ENCODE measurements at regions not wholly inside any gene's neighbourhood (a gene's known extent, or its start where the extent isn't known, plus 50 kb on each side); places are given as distances from the start of the nearest gene placed in this dataset.
"Not testable (repeated sequence)": the region's sequence is repeated elsewhere in the genome, so short reads cannot be mapped to it uniquely, and the experiment has no call there.

GRCh38 chr9:1554081-1555035 lies 460.8 kb upstream of the SMARCA2 start:
- DNase-seq (ENCODE audit: low read depth) = no peak

- DNase-seq (ENCODE audit: low read depth) = not testable (repeated sequence)
Measured at GRCh38 chr9:1558666-1559065, 456.5 kb upstream of the SMARCA2 start.

- DNase-seq (ENCODE audit: low read depth) = no peak
Measured at GRCh38 chr9:1575939-1576338, 439.2 kb upstream of the SMARCA2 start.

GRCh38 chr9:1580215-1580614 lies 434.9 kb upstream of the SMARCA2 start:
- no peak for DNase-seq (ENCODE audit: low read depth)

DNA sequence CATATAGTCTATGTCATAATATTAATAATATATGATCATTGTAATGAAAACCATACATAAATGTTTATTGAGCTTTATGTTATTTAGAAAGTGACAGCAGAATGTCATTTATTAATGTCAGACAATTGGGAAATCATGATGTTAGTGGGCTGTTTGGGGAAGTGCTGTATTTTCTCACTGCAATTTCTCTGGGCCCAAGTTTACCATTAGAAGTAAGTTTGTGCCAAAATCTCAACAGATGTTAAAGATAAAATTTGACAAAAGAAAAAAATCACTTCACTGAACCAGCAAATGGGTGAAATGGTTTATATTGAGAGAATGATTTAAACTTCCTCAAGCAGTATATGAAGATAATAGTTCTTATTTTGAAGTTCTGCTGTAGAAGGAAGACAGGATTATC lies 433.2 kb upstream of the SMARCA2 start:
- DNase-seq (ENCODE audit: low read depth) = no peak

DNA sequence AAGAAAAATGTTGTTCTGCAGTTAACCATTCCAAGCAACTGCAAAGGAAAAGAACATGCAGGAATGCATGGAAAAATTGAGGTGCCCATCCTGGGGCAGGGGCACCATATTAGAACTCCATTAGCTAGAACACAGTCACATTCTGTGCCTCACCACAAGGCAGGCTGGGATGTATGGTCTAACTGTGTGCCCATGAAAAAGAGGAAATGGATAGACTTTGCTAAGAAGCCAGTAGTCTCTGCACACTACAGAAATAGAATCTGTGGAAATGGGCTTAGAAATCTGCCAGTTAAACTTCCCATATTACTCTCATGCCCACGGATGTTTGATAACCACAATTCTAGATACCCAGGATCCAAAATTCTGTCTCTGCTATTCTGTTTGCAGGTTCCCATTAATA lies 423.8 kb upstream of the SMARCA2 start:
- no peak for DNase-seq (ENCODE audit: low read depth)

- DNase-seq (ENCODE audit: low read depth) = no peak
Measured at GRCh38 chr9:1598270-1598669, 416.9 kb upstream of the SMARCA2 start.

- no peak for DNase-seq (ENCODE audit: low read depth)
Measured at GRCh38 chr9:1599961-1600360, 415.2 kb upstream of the SMARCA2 start.

DNA sequence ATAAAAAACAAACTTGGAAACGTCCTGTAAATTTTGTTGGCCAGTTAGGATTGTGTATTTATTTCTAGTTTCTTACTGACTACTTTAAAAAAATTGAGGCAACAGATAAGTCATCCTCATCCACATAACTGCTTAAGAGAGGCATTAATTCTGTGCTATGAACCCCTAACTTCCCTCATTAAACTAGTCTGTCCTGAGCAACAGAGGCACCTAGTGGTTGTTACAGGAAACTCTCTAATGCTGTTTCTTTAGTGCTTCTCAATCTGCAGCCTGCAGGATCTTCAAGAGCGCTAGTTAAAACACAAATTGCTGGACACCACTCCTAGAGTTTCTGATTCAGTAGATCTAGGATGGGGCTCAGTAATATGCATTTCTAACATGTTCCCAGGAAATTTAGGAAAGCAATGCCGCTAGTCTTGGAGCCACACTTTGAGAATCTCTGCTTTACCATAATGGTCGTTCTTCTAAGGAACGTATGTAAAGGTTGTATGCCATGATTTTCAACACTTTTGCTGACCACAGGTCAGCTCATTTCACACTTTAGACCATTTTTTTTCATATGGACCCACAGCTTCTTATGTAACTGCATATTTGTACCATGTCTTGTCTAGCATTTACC lies 410.1 kb upstream of the SMARCA2 start:
- no peak for DNase-seq (ENCODE audit: low read depth)

DNA sequence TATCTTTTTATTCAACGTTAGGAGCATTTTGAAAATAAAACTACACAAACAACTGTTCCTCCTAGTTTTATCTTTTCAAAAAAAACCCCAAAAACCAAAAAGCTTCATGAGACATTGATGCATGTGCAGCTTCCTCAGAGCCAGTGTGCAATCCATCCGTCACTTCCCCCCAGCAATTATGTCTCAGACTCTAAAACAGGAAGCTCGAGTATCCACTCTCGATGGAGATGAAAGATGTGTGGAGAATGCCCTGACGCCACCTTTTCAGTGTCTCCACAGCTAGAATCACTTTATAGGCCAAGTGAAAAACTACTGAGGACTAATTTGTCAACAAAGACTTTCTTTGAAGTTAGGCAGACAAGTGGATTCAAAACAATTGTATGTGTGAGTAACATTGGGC lies 408.9 kb upstream of the SMARCA2 start:
- DNase-seq (ENCODE audit: low read depth) = no peak

DNA sequence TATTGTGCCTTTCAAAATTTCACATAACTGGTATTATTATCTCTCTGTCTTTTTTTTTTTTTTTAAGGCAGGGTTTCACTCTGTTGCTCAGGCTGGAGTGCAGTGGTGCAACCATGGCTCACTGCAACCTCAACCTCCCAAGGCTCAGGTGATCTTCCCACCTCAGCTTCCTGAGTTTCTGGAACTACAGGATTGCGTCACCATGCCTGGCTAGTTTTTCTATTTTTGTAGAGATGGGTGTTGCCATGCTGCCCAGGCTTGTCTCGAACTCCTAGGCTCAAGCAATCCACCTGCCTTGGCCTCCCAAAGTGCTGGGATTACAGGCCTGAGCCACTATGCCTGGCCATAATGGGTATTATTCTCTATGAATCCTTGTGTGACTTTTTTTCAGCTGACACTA lies 402.3 kb upstream of the SMARCA2 start:
- no peak for DNase-seq (ENCODE audit: low read depth)

DNA sequence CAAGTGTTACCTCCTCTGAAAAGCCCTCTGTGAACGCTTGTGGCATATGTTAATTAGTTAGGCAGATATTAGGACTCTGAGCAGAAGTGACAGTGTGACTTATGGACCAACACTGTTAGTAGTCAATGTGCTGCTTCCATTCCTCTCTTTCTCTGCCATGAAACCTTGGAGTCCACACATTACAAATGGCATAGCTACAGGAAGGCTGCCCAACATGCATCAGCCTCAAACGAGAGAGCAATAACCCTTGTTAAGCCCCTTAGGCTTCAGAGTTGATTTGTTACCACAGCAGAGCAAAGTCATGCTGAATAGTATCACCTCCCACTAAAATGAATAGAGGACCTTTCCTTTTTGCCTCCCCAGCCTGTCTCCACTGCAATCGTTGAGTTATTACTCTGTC lies 397.7 kb upstream of the SMARCA2 start:
- no peak for DNase-seq (ENCODE audit: low read depth)

GRCh38 chr9:1619915-1620710 lies 395.0 kb upstream of the SMARCA2 start:
- DNase-seq (ENCODE audit: low read depth) = no peak

GRCh38 chr9:1637401-1637800 lies 377.7 kb upstream of the SMARCA2 start:
- DNase-seq (ENCODE audit: low read depth) = no peak

GRCh38 chr9:1639166-1639565 lies 376.0 kb upstream of the SMARCA2 start:
- DNase-seq (ENCODE audit: low read depth) = no peak

- no peak for DNase-seq (ENCODE audit: low read depth)
Measured at GRCh38 chr9:1647776-1648175, 367.4 kb upstream of the SMARCA2 start.

DNA sequence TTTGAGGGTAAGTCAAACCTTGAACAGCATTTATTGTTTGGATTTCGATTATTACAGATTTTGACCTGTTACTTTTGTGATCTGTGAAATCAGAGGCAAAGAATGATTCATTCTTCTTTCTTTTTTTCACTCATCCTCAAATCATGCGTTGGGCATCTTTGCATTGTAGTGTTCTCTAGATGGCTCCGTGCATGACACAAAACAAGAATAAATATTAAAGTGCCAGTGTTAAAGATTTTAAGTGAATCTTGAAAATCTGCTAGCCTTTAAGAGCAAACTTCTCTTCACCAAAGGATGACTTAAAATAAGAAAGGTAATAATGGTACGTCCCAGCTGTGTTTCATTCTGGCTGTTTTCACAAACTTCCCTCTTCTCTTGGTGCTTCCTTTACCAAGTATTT lies 361.9 kb upstream of the SMARCA2 start:
- DNase-seq (ENCODE audit: low read depth) = no peak

GRCh38 chr9:1658661-1659362 lies 356.3 kb upstream of the SMARCA2 start:
- no peak for DNase-seq (ENCODE audit: low read depth)

- no peak for DNase-seq (ENCODE audit: low read depth)
Measured at GRCh38 chr9:1659363-1659690, 355.8 kb upstream of the SMARCA2 start.

DNA sequence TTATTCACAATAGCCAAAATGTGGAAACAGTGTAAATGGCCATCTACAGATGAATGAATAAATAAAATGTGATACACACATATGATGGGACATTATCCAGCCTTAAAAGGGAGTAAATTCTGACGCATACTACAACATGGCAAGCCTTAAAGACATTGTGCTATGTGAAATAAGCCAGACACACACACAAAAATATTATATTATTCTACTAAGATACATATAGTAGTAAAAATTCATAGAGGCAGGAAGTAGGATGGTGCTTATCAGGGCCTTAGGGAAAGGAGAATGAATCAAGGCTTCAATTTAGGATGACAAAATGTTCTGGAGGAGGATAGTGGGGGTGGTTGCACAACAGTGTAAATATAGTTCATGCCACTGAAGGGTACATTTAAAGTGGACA lies 346.7 kb upstream of the SMARCA2 start:
- DNase-seq (ENCODE audit: low read depth) = no peak

DNA sequence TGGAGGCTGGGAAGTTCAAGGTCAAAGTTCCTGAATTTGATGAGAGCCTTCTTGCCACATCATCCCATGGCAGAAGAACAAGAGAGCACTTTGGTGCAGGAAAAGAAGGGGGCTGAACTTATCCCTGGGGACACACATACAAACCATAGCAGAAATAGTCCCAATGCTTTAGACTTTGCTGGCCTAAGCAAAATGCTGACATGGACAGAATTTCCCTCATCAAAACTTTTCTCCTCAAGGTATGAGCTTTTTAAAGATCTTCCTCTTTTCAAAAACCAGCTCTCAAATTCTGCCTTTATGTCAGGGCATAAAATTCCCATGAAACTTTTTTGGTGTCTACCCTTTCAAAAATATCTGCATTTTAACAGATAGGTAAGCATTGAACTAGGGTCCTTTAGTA lies 341.8 kb upstream of the SMARCA2 start:
- DNase-seq (ENCODE audit: low read depth) = no peak

DNA sequence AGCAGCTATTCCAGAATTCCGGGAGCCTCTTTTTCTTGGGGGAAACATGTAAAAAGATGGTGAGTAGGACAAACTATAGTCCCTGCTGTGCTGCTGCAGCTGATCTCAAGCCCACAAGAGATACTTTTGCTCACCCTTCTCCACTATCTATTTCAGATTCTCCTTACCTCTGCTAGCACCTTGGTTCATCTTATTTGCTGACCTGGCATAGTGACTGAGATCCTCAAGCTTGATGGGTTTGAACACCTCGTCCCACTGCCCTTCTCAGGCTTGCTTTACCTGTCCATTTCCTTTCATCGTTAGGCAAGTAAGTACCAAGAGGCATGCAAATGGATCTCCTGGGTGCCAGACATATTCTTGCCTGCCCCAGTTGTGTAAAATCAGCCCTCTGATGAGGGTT lies 338.4 kb upstream of the SMARCA2 start:
- DNase-seq (ENCODE audit: low read depth) = no peak

Measured in GM04504 (cell line).